HK-2 (cell line): ENCODE measurements at regions not wholly inside any gene's neighbourhood (a gene's known extent, or its start where the extent isn't known, plus 50 kb on each side); places are given as distances from the start of the nearest gene placed in this dataset.
A peak's percentile ranks its signal among the peaks of the same experiment; 100 is the strongest.

Experiments
- DNase-seq: peaks from one replicate; pipeline ENCODE4 v3.0.0-alpha.2; 2018; ENCODE audit not compliant: unreplicated experiment

GRCh38 chr6:14063756-14064155 is 53.8 kb upstream of the CD83 start:
- no peak for DNase-seq

- no peak for DNase-seq
These were observed 52.2 kb upstream of the CD83 start for GRCh38 chr6:14065350-14065749.

GRCh38 chr6:14066782-14067406 is 50.7 kb upstream of the CD83 start:
- peak; percentile 7 for DNase-seq

- DNase-seq = no peak
These were observed 49.9 kb upstream of the CD83 start for GRCh38 chr6:14067656-14068055.
